ENCODE measurements at regions not wholly inside any gene's neighbourhood (a gene's known extent, or its start where the extent isn't known, plus 50 kb on each side); places are given as distances from the start of the nearest gene placed in this dataset.
"Not testable (repeated sequence)": the region's sequence is repeated elsewhere in the genome, so short reads cannot be mapped to it uniquely, and the experiment has no call there.

DNA sequence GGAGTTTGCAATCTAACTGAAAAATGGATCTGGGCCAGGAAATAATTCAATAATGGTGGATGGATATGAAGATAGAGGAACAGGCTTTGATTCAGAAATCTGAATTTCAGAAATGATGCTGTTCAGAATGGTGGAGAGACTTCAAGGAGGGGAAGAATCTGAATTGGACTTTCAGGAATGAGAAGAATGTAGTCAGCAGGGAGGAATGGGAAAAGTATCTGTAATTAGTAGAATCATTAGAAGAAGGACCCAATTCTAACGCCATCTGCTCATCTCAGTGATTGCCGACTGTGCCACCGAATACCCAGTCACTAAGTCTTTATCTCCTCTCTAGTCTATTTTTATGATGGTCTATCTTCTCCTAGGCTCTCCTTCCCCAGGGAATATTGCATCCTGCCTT is 363.2 kb downstream of the GALC start:
- no peak for DNase-seq (ENCODE audit: low read depth)

DNA sequence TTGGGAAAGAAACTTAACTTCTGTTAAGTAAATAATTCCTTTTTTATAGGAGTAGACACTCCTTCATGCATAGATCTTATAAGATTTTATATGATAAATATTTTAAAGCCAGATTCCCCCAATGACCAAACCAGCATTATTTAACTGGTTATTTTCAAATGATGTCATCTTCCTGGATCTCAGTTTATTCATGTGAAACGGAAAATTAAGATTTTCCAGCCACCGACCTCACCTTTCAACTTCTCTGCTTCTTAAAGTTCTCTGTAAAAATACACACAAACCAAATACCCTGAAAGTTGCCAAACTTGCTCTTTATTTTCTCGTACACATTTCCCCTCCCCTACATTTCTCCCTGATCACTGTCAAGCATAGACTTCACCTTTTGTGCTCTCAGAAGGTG is 364.2 kb downstream of the GALC start:
- no peak for DNase-seq (ENCODE audit: low read depth)

DNA sequence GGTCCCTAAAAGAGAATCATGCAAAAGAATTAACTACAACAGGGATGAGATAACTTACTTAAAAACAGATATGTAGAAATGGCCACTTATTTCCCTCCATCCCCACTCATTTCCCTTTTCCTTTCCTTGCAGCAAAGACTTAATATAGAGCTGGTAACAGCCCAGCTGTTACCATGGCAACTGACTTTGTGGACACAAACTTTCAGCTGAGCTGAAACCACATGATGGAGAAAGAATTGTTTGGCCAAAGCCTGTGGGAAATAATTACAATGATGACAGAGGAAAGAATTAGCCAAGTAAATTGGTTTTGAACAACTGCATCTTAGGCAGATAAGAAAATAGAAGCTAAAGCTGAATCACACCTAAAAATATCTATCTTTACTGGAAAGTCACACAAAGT is 364.9 kb downstream of the GALC start:
- DNase-seq (ENCODE audit: low read depth), result no peak

DNA sequence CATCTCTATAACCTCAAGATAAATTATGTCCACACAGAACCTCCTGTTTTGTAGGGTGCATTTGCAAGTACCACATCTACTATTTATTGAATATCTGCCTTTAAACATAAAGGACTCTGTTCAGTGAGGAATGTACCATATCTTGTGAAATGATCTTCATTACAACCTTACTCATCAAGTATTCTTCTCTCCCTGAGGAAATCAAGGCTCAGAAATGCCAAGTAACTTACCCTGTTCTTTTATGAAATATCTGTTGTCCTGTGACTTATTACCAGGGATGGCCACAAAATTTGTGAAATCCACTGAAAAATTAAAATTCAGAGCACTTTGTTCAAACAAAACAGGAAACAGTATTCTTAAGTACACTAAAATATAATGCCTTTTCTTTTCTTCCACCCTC is 366.7 kb downstream of the GALC start:
- no peak for DNase-seq (ENCODE audit: low read depth)

DNA sequence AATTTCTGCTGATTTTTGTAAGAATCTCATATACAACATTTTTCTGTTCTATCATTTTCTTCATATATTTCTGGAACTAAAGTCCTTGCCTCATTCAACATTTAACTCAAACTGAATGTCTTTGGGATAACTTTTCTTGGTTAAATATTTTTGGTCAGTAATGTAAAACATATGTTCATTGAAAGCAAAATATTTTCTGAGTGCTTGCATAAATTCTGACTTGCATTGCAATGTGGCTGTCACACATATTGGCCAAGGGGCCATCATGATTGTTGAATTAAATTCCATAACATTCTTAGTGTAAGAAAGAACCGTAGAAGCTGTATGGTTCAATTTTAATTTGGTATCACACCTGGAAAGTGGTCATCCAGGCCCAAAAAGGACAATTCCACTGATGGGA is 369.4 kb downstream of the GALC start:
- no peak for DNase-seq (ENCODE audit: low read depth)

DNA sequence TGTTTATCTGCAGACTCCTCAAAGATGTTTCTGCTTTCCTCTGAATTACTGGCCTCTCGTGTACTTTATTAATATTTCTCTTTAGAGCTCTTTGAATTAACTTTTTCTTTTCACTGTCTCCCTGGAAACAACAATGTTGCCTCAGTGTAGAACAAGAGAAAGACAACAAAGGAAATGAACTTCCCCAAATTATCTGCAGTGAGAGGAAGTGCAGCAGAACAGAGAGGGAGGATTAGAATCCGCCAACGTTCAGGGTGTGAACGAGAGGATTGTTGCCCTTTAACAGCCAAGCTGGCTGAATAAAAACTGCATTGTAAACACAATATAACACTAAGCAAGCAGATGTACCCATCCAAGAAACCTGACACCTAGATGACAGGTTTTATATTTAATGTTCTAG is 375.9 kb downstream of the GALC start:
- no peak for DNase-seq (ENCODE audit: low read depth)

DNA sequence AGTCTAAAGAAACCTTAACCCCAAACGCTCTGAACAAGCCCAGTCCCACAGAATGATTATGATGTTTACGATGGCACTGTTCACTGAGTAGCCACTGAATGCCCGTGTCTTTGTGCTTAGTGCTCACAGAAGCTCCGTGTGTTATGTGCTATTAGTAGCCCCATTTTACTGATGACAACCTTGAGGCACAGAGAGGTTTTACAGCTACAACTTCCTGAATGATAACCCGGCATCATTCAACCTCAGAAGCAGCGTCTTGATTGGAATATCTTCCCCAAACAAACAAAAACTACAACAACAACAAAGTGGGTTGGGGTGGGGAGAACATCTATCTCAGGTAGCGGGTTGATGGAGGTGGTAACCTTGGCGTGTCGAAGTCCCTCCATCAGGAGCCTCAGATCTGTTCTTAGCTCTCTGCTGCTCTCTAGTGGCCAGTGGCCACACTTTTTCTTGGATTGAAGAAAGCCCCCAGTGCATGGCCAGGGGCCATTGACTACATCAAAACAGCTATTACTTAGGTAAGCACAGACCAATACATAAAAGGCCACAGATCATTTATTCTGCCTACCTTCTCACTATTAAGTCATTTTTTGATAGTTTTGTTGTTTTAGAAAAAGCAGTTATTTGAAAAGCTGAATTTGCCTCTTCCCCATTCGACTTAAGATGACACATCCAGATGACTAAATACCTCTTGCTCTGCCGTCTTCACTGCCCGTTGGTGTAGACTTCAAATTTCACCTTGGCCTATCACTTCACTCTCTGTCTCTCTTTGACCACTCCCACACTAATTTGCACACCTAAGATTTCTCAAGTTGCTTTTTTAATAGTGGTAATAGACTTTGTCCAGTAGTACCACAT is 376.9 kb downstream of the GALC start:
- no peak for DNase-seq (ENCODE audit: low read depth)

DNA sequence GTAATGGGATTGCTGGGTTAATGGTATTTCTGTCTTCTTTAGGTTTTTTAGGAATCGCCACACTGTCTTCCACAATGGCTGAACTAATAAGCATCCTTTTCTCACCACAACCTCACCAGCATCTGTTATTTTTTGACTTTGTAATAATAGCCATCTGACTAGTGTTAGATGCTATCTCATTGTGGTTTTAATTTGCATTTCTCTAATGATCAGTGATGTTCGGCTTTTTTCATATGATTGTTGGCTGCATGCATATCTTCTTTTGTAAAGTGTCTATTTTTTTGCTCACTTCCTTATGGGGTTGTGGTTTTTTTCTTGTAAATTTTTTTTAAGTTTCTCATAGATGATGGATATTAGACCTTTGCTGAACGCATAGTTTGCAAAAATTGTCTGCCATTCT is 377.9 kb downstream of the GALC start:
- no peak for DNase-seq (ENCODE audit: low read depth)

DNA sequence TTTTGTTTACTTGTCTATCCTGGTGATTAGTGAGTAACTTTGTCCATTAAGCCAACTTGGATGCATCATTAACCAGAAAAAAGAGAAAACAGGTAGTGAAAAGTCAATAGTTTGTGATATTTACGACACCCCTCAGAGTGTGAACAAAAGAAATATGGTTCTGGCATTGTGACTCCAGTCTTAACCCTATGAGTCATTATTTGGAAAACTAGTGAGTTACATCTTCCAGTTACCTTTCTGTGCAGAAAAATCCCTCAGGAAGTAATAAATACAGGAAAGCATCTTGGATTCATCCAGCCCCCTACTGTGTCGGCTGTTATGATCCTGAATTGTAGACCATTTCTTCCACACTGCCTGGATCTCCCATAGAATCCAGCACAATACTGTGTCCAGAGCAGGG is 379.1 kb downstream of the GALC start:
- DNase-seq (ENCODE audit: low read depth), result no peak

DNA sequence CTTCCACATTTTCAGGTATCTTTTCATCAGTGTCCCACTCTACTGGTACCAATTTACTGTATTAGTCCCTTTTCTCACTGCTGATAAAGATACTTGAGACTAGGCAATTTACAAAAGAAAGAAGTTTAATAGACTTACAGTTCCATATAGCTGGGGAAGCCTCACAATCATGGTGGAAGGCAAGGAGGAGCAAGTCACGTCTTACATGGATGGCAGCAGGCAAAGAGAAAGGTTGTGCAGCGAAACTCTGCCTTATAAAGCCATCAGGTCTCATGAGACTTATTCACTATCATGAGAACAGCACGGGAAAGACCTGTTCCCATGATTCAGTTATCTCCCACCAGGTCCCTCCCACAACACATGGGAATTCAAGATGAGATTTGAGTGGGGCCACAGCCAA is 385.9 kb downstream of the GALC start:
- not testable (repeated sequence) for DNase-seq (ENCODE audit: low read depth)

DNA sequence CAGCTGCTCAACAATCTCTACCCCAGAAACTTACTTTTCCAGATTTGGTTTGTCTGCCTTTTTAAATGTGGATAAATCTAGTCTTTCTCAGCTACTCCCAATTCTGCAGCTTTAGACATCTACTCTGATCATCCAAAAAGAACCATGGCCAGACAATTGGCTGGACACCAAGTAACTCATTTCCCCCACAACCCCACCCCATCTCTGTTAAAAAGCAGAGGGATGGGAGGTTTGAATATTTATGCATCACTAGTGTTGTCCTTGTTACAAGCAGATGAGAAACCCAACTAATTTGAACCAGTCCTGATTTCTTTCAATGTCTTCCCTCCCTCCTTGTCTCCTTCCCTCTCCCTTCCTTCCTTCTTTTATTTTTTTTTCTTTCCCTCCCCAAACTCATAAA is 391.9 kb downstream of the GALC start:
- DNase-seq (ENCODE audit: low read depth), result no peak

DNA sequence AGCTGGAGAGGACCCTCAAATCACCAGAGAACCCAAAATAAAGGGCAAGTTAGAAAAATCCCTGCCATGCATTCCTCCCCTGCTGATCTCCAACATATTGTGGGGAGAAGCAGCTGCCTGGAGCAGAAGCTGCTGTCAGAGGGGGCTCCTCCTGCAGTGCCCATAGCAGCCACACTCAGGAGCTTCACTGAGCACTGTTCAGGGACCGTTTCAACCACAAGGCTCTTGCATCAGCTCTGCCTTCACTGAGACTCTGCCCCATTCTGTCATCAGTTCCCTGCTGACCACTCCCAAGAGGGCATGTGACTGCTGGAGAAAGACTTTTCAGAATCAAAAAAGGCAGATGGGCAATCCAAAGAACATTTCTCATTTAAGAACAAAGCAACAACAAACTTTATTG is 392.7 kb downstream of the GALC start:
- DNase-seq (ENCODE audit: low read depth), result no peak

DNA sequence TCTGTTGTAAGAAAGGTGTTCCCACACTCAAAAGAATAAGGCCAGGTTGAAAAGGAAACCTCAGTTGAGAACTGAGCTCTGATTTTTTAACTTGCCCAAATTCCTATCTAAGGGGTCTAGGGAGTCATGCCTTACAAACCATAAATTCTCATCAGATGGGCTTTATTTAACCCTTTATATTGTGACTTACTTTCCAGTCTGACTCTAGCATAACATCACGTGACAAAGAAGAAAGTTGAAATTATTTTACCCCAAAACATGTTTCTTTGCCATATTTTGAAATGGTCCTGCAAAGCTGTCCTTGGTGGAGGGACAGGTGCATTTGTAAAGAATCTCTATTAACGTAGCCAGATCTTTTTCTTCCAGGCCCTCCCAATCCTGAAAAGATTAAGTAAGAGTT is 411.7 kb downstream of the GALC start:
- DNase-seq (ENCODE audit: low read depth), result no peak

DNA sequence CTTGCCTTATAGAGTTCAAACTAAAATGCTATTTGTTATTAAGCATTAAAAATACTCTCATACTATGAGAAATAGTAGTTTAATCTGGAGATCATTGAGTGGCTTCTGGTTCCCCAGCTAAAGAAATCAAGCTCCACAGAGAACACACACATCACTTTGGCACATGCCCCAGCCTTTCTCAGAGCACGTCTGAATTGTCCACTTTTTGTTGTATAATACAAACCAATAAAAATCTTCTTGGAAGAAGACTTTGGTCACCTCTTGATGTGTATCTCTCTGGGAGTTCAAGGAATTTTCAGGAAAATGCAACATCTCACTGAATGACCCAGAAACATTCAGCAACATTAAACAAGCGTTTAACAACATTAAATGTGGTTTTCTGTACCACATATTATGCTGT is 413.9 kb downstream of the GALC start:
- no peak for DNase-seq (ENCODE audit: low read depth)

DNA sequence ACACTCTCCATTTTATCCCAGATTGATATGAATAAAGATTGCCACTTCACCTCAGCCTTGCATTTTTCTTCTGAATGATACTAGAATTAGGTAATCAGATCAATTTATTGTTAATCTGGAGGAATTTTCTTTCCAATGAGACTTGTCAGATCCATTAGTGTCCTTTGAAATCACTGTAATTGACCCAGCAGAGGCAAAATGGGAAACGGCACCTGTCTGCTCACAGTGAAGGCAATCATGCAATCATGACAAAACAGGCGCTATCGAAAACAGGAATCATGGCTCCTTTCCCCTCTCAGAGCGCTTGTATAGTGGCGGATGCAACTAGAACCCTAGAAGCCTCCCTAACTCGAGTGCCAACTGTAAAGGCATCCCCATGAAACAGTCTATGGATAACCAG is 417.6 kb downstream of the GALC start:
- no peak for DNase-seq (ENCODE audit: low read depth)

DNA sequence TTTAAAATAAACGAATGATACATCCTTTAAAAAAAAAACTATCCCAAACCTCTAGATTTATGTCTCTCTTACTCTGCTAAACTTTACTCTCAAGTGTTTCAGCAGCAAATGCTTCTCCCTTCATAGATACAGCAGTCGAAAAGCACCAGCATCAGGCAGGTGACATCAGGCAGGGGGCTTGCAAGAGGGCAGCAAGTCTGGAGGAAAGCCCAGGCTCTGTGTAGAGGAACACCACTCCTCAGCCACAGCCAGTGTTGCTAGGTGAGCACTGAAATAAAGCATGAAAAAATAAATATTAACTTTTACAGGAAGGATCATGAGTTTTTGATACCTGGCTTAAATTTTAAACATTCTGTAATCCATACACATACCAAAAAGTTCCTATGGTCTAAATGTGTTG is 419.4 kb downstream of the GALC start:
- DNase-seq (ENCODE audit: low read depth), result no peak

DNA sequence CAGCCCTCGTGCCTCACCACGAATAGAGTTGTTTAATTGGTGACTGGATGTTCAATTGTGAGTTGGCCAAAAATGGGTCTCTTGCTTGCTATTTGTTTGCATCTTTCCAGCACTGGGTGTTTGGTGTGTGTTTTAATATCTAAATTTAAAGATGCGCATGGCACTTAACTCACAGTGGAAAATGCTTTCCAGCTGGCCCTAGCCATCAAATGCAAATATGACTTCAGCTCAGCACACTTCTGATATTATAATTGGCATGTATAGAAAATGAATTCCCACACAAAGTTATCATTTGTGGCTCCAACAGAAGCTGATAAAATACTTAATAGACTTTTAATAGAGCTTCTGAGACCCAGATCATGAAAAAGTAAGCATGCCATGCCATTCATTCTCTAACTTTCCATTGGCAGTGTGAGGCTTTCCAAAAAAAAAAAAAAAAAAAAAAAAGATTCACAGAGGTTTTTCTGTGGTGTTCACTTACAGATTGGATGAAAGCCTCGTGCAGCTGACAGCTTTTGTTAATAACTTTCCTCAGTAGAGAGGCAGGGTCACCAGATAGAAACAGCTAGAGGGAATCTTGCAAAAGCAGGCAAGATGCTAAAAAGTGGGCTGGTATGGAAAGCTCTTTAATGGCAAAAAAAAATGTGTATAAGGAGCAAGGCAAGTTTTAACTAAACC is 425.2 kb downstream of the GALC start:
- no peak for DNase-seq (ENCODE audit: low read depth)

DNA sequence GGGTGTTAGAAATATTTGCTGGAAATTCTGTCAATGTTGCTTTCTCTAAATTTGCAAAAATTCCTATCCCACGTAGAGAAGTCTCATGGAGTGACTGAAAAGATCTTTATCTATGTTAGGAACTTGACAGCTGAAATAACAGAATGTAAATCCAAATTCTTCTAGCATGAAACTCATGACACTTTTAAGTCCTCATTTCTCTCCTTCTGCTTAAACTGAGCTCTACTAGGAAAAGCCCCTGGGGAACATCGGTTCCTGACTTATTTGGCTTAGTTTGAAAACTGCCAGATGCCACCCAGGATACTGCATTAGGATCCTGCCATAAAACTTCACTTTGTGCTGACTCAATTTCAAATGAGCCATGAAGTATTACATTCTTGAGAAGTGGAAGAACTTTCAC is 426.0 kb downstream of the GALC start:
- DNase-seq (ENCODE audit: low read depth), result no peak

DNA sequence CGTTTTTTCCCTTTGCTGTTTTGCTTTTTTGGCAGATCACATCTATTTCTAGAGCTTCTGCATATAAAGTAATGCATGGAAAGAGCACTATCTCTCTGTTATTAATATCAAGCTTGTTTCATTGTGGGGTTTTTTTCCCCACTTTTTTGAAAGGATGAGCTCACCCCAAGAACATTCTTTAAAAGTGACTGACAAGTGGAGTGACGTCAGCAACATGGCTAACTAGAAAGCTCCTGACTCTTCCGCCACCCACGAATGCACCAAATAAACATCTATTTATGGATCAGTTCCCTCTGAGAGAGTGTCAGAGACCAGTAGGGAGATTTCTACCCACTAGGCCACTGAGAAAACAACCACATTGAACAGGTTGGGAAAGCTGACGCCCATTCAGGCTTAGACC is 445.4 kb downstream of the GALC start:
- DNase-seq (ENCODE audit: low read depth), result no peak

DNA sequence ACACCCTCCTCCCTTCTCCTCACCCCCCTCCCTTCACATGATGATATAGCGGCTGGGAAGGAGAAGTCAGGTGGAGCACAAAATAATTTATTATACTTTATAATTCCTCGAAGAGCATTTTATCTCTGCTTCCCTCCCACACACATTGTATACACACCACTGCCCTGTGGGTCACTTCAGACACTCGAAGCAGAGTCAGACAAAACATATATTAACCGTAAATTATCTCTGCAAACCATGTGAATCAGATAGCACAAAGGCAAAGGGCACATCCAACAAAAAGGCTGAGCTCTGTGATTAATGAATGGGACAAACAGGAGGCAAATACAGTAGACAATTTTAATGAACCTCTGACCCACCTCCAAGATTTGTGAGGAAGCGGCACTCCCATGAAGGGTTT is 450.7 kb downstream of the GALC start:
- DNase-seq (ENCODE audit: low read depth), result no peak

DNA sequence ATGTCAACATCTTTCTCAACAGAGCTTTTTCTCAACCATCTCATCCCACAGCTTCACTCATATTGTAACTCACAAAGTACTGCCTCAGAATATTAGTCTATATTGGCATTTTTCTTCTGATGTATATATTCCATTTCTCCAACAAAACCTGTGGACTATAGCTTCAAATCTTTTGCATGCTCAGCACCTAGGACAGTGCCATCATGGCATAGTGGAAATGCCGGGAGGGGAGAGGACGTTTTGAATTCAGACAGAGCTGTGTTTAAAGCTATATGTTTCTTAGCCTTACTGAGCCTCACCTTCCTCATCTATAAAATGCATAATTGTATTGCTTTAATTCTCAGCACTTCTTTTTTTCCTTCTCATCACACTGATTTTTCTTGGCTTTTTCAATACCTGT is 452.6 kb downstream of the GALC start:
- DNase-seq (ENCODE audit: low read depth), result no peak

DNA sequence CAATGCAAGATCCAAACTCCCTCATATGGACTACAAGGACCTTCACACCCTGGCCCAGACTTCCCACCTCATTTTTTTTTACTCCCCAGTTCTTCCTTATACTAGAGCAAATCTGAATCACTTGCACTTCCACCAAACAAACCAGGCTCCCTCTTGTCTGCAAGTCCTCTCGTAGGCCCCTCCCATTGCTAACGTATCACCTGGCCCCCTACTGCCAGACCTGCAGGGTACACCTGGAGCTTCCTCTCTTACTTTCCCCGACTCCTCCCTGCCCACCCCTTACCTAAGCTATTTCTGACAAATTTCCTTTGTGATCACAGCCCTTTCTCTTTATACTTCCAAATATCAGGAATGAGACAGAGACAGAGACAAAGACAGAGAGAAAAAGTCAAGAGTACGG is 463.9 kb downstream of the GALC start:
- no peak for DNase-seq (ENCODE audit: low read depth)

DNA sequence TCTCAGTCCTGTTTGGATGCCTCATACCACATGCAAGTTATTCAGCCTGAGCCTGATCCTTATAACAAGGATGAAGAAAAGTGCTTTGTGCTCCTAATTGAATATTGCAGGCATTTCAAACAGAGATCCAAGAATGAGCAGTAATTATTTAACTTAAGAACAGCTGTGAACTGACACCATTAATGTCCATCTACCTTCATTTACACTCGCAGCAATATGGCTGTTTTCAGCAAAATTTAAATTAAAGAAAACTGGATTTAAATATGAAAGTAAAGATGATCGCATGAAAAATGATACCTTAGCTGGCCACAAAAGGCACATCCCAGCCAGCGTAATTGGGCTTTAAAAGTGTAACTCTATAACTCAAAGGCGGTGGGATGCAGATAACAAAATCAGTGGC is 466.3 kb downstream of the GALC start:
- no peak for DNase-seq (ENCODE audit: low read depth)

DNA sequence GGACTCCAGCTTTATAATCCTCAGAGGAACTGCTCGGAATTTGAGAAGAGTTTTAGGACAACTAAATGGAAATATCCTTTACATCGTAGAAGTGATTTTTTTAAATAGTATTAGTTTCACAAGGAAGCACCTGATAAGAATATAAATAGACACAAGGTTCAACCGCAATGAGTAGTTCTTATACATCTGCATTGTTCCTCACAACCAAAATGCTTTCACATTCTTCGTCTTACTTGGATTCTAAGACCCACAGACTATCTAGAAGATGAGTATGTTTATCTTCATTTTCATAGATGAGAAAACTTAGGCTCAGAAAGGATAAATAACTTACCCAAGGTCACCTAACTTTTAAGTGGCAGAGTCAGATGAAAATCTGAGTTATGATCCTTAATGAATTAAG is 469.0 kb downstream of the GALC start:
- DNase-seq (ENCODE audit: low read depth), result no peak

Measured in stimulated activated CD8-positive, alpha-beta memory T cell treated with anti-CD3 and anti-CD28 coated beads, Interleukin-12 subunit alpha, Interleukin-12 subunit beta, amount 100 ng/mL, for 4 hours (primary cell).